Keratinocyte (primary cell): ENCODE measurements at regions not wholly inside any gene's neighbourhood (a gene's known extent, or its start where the extent isn't known, plus 50 kb on each side); places are given as distances from the start of the nearest gene placed in this dataset.

Source experiments
- DNase-seq: peaks from one replicate; pipeline ENCODE4 v3.0.0-alpha.2; 2011; ENCODE audit warnings: low read depth, missing footprints, low spot score
- FAIRE-seq: peaks from 2 replicates; lab custom pipeline; 2011; peaks lifted over from hg19 to GRCh38; lab: Jason Lieb, UNC
- H2AFZ ChIP-seq: 2 replicates; pipeline ENCODE4 v1.6.0; 2012; ENCODE audit warnings: low read length, control low read depth, inconsistent platforms; ENCODE audit not compliant: control insufficient read depth
- H3K27ac ChIP-seq: 2 replicates; pipeline ENCODE4 v1.5.1; 2011; ENCODE audit warnings: low read length; ENCODE audit not compliant: control insufficient read depth, insufficient read depth
- H3K27me3 ChIP-seq: 3 replicates; pipeline ENCODE4 v1.6.0; 2011; ENCODE audit warnings: low read length; ENCODE audit not compliant: control insufficient read depth, insufficient read depth; ENCODE audit errors: extremely low read depth
- H3K36me3 ChIP-seq, 2 experiments: 2 replicates in 1 of 2; 3 replicates in 1 of 2; pipeline ENCODE4 v1.5.1; 2011; ENCODE audit warnings: low read length in 2 of 2, mild to moderate bottlenecking in 1 of 2; ENCODE audit not compliant: control insufficient read depth in 2 of 2, insufficient read depth in 2 of 2; ENCODE audit errors: extremely low read depth in 1 of 2
- H3K4me1 ChIP-seq: 3 replicates; pipeline ENCODE4 v1.5.1; 2011; ENCODE audit warnings: low read length; ENCODE audit not compliant: control insufficient read depth, insufficient read depth; ENCODE audit errors: extremely low read depth
- H3K4me2 ChIP-seq: 3 replicates; pipeline ENCODE4 v1.6.0; 2011; ENCODE audit warnings: low read depth, low read length; ENCODE audit not compliant: control insufficient read depth, insufficient read depth; ENCODE audit errors: extremely low read depth
- H3K4me3 ChIP-seq, 3 experiments: fragments of 200-600 bp in 1 of 3; sonication (generic) in 1 of 3; 2 replicates in 2 of 3; 3 replicates in 1 of 3; pipeline ENCODE4 v1.5.1; 2011 to 2016; ENCODE audit warnings: low read length in 3 of 3, mild to moderate bottlenecking in 3 of 3, control low read depth in 2 of 3, inconsistent platforms in 1 of 3, low read depth in 1 of 3, mixed read lengths in 1 of 3, mixed run types in 1 of 3, moderate library complexity in 1 of 3; ENCODE audit not compliant: control insufficient read depth in 2 of 3, insufficient read depth in 2 of 3; ENCODE audit errors: extremely low read depth in 1 of 3
- H3K79me2 ChIP-seq: 2 replicates; pipeline ENCODE4 v1.6.0; 2012; ENCODE audit warnings: low read length; ENCODE audit not compliant: control insufficient read depth, insufficient read depth
- H3K9ac ChIP-seq: 3 replicates; pipeline ENCODE4 v1.6.0; 2011; ENCODE audit warnings: low read length; ENCODE audit not compliant: control insufficient read depth, insufficient read depth; ENCODE audit errors: extremely low read depth
- H3K9me1 ChIP-seq: 3 replicates; pipeline ENCODE4 v1.6.0; 2011; ENCODE audit warnings: low read length; ENCODE audit not compliant: control insufficient read depth, insufficient read depth; ENCODE audit errors: extremely low read depth
- H3K9me3 ChIP-seq: 2 replicates; pipeline ENCODE4 v1.5.1; 2012; ENCODE audit warnings: low read depth, low read length; ENCODE audit not compliant: control insufficient read depth
- H4K20me1 ChIP-seq: 3 replicates; pipeline ENCODE4 v1.6.0; 2011; ENCODE audit warnings: low read length; ENCODE audit not compliant: control insufficient read depth, insufficient read depth; ENCODE audit errors: extremely low read depth
- CTCF ChIP-seq, 3 experiments: IDR thresholded peaks in 1 of 3; conservative IDR thresholded peaks in 1 of 3; optimal IDR thresholded peaks in 1 of 3; 2 replicates in 2 of 3; 3 replicates in 1 of 3; pipeline versions ENCODE3 to v1.5.1; 2011; ENCODE audit warnings: low read length in 3 of 3, mild to moderate bottlenecking in 3 of 3, moderate library complexity in 2 of 3, control low read depth in 1 of 3, inconsistent platforms in 1 of 3; ENCODE audit not compliant: insufficient read depth in 2 of 3; ENCODE audit errors: extremely low read depth in 1 of 3
- EZH2 ChIP-seq: IDR thresholded peaks from one replicate; pipeline ENCODE4 v1.6.1; 2012; ENCODE audit warnings: inconsistent platforms, mild to moderate bottlenecking, low read length, moderate library complexity
- dilution Hi-C: fragments of 300-500 bp; cut with MboI; formaldehyde crosslinking; loops from one replicate; pipeline ENCODE4 v1.7.0; 2020; ENCODE audit warnings: low sequenced_read_pairs; ENCODE audit not compliant: extremely low pct_ligation_motif_present

- Histone ChIP-seq H4K20me1 (no peaks in the 10 kb centered on the region), H3K4me1 (peaks cover 21% of the 10 kb centered on the region), H3K9me1 (no peaks in the 10 kb centered on the region), H3K27ac (no peak overlapping the region), H3K9me3 (no peaks in the 10 kb centered on the region), H3K27me3 (peaks cover 19% of the 10 kb centered on the region), H3K4me2 (no peak overlapping the region), H2AFZ (no peak overlapping the region), H3K79me2 (no peaks in the 10 kb centered on the region), H3K9ac (no peak overlapping the region), H3K36me3 (no peaks in the 10 kb centered on the region), H3K4me3 (no peak overlapping the region)
- dilution Hi-C loops = no loop called here
- no peak for FAIRE-seq
- DNase-seq = no peak
- TF ChIP-seq CTCF (optimal IDR thresholded peaks at IDR 0.05 in 1 of 3, IDR thresholded peaks at IDR 0.05 in 1 of 3, conservative IDR thresholded peaks at IDR 0.05 in 1 of 3; ENCODE audit: extremely low read depth in 1 of 3, insufficient read depth in 2 of 3, low read length in 3 of 3) (no peak), EZH2 (no peak)
Measured at GRCh38 chr10:78976825-78977755, 91.7 kb upstream of the ZMIZ1 start.

- no peak overlapping the region for H3K9ac ChIP-seq
- no peak overlapping the region for H3K4me2 ChIP-seq
- no peaks in the 10 kb centered on the region for H3K36me3 ChIP-seq
- DNase-seq = no peak
- no peak overlapping the region for H3K4me3 ChIP-seq
- no peaks in the 10 kb centered on the region for H4K20me1 ChIP-seq
- peaks cover 27% of the 10 kb centered on the region for H3K27me3 ChIP-seq
- FAIRE-seq = no peak
- dilution Hi-C loops = no loop called here
- H3K9me3 ChIP-seq = no peaks in the 10 kb centered on the region
- H3K27ac ChIP-seq = no peak overlapping the region
- H3K4me1 ChIP-seq = peaks cover 6% of the 10 kb centered on the region
- no peaks in the 10 kb centered on the region for H3K9me1 ChIP-seq
- no peak overlapping the region for H2AFZ ChIP-seq
- H3K79me2 ChIP-seq = no peaks in the 10 kb centered on the region
- TF ChIP-seq CTCF (optimal IDR thresholded peaks at IDR 0.05 in 1 of 3, IDR thresholded peaks at IDR 0.05 in 1 of 3, conservative IDR thresholded peaks at IDR 0.05 in 1 of 3; ENCODE audit: extremely low read depth in 1 of 3, insufficient read depth in 2 of 3, low read length in 3 of 3) (no peak), EZH2 (no peak)
Measured at GRCh38 chr10:78979938-78980337, 88.8 kb upstream of the ZMIZ1 start.
